ENCODE measurements at regions not wholly inside any gene's neighbourhood (a gene's known extent, or its start where the extent isn't known, plus 50 kb on each side); places are given as distances from the start of the nearest gene placed in this dataset.

GRCh38 chr5:121188849-121189248, 662.8 kb upstream of the FTMT start (continued):
- TF ChIP-seq, protein P1, sequence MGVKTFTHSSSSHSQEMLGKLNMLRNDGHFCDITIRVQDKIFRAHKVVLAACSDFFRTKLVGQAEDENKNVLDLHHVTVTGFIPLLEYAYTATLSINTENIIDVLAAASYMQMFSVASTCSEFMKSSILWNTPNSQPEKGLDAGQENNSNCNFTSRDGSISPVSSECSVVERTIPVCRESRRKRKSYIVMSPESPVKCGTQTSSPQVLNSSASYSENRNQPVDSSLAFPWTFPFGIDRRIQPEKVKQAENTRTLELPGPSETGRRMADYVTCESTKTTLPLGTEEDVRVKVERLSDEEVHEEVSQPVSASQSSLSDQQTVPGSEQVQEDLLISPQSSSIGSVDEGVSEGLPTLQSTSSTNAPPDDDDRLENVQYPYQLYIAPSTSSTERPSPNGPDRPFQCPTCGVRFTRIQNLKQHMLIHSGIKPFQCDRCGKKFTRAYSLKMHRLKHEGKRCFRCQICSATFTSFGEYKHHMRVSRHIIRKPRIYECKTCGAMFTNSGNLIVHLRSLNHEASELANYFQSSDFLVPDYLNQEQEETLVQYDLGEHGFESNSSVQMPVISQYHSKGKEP (CRISPR knock-in tag; IDR thresholded peaks at IDR 0.05), result no peak
- TF ChIP-seq SOX5 (CRISPR knock-in tag; IDR thresholded peaks at IDR 0.05; ENCODE audit: borderline replicate concordance) (no peak), ZNF160 (CRISPR knock-in tag; IDR thresholded peaks at IDR 0.05) (no peak), ZBTB49 (CRISPR knock-in tag; IDR thresholded peaks at IDR 0.05; ENCODE audit: borderline replicate concordance) (no peak)

DNA sequence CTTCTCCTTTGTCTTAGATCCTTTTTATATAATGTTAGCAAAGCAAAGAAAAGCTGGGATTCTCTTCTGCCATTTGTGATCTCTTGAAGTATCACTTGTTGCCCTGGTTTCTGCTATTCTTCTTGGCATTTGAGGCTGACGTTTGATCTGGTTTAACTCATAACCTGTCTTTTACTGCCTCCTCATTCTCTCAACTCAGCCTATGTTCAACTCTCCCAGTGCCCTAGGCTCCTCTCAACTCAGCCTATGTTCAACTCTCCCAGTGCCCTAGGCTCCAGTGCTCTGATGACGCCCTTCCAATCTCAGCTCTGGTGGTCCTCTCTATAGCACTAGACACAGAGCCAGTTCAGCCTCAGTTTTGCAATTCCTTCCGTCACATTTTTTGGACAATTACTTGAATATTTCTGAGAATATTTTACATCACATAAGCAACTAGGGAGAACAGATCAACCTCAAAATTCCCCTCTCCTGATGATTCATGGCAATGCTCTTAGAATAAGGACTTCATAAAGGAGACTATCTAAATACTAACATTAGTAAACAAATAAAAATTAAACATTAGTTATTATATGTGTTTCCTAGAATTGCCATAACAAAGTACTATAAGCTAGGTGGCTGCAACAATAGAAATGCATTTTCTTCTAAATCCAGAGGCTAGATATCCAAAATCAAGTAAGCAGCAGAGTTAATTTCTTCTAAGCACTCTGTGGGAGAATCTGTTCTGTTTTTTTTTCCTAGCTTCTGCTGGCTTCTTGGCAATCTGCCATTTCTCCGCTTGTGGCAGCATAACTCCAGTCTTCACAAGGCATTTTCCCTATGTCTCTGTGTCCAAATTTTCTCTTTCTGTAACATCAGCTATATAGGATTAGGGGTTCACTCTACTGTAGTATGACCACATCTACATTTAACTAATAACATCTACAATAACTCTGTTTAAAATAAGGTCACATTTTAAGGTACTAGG, 662.1 kb upstream of the FTMT start:
- H3K36me3 ChIP-seq (replicated peaks in 1 of 2; ENCODE audit: control insufficient read depth in 1 of 2, insufficient read depth in 2 of 2, low read length in 2 of 2), result no peaks in the 10 kb centered on the region
- ATAC-seq (no peak), FAIRE-seq (no peak), DNase-seq (ENCODE audit: low spot score) (no peak)
- in situ Hi-C loops (cut with HindIII; ENCODE audit: extremely low pct_ligation_motif_present, low pct_unique_long_range_greater_than_20kb) (no loop called here), intact Hi-C loops (cut with micrococcal nuclease; ENCODE audit: unreplicated experiment) (no loop called here)
- no peak overlapping the region for H3K9ac ChIP-seq (ENCODE audit: insufficient read depth, low read depth, low read length)
- H3K4me3 ChIP-seq (replicated peaks in 1 of 3; ENCODE audit: insufficient read depth in 1 of 3, low read depth in 2 of 3, low read length in 3 of 3), result no peak overlapping the region
- BruUV-seq (replicated peaks), result no TSS peak
- ChIA-PET POLR2A (no interaction called here), CTCF (ENCODE audit: low intra/inter-chr PET ratio, low total read pairs) (no interaction called here)
- H3K4me2 ChIP-seq (ENCODE audit: low read depth, low read length), result no peak overlapping the region
- H4K20me1 ChIP-seq (ENCODE audit: insufficient read depth, low read length), result no peaks in the 10 kb centered on the region
- H2AFZ ChIP-seq (ENCODE audit: low read length), result no peak overlapping the region
- no peaks in the 10 kb centered on the region for H3K4me1 ChIP-seq (ENCODE audit: insufficient read depth, low read length)
- 13% methylated on average over 4 of the region's 4 CpGs for WGBS (ENCODE audit: low lambda C conversion rate)
- H3K79me2 ChIP-seq (ENCODE audit: insufficient read depth, low read length), result no peaks in the 10 kb centered on the region
- TF ChIP-seq ZNF572 (CRISPR knock-in tag; IDR thresholded peaks at IDR 0.05), result no peak
- no peak for TF ChIP-seq WIZ (CRISPR knock-in tag; IDR thresholded peaks at IDR 0.05)
- TF ChIP-seq ZNF30 (CRISPR knock-in tag; IDR thresholded peaks at IDR 0.05), result no peak
- no peak for TF ChIP-seq TFAP4 (IDR thresholded peaks at IDR 0.05; ENCODE audit: borderline replicate concordance, low read depth)
- no peak for TF ChIP-seq RARA (CRISPR knock-in tag; IDR thresholded peaks at IDR 0.05)
- TF ChIP-seq THYN1 (CRISPR knock-in tag; IDR thresholded peaks at IDR 0.05; ENCODE audit: borderline replicate concordance, low read depth), result no peak
- no peak for TF ChIP-seq SYNCRIP (IDR thresholded peaks at IDR 0.05; ENCODE audit: insufficient read depth, low read depth, low read length)
- TF ChIP-seq ZNF724P (CRISPR knock-in tag; IDR thresholded peaks at IDR 0.05; ENCODE audit: borderline replicate concordance), result no peak
- TF ChIP-seq ZNF569 (CRISPR knock-in tag; IDR thresholded peaks at IDR 0.05; ENCODE audit: borderline replicate concordance), result no peak
- TF ChIP-seq TRIM24 (CRISPR knock-in tag; IDR thresholded peaks at IDR 0.05), result no peak
- TF ChIP-seq ATF5 (CRISPR knock-in tag; IDR thresholded peaks at IDR 0.05; ENCODE audit: low read depth), result no peak
- TF ChIP-seq, protein P2, sequence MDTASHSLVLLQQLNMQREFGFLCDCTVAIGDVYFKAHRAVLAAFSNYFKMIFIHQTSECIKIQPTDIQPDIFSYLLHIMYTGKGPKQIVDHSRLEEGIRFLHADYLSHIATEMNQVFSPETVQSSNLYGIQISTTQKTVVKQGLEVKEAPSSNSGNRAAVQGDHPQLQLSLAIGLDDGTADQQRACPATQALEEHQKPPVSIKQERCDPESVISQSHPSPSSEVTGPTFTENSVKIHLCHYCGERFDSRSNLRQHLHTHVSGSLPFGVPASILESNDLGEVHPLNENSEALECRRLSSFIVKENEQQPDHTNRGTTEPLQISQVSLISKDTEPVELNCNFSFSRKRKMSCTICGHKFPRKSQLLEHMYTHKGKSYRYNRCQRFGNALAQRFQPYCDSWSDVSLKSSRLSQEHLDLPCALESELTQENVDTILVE (CRISPR knock-in tag; IDR thresholded peaks at IDR 0.05), result no peak
- H3K27me3 ChIP-seq (ENCODE audit: control insufficient read depth in 1 of 2, insufficient read depth in 2 of 2, low read length in 2 of 2), result no peaks in the 10 kb centered on the region
- H3K27ac ChIP-seq (ENCODE audit: extremely low read length, insufficient read depth, low read length), result no peak overlapping the region
- no peaks in the 10 kb centered on the region for H3K9me3 ChIP-seq (ENCODE audit: low read length)
